Ishikawa (cell line): ENCODE measurements at regions not wholly inside any gene's neighbourhood (a gene's known extent, or its start where the extent isn't known, plus 50 kb on each side); places are given as distances from the start of the nearest gene placed in this dataset.

Experiments
- RAD21 ChIP-seq: IDR thresholded peaks from 2 replicates; pipeline ENCODE4 v1.6.1; 2012; ENCODE audit warnings: low read depth
- TAF1 ChIP-seq: IDR thresholded peaks from 2 replicates; pipeline ENCODE4 v1.6.1; 2012; ENCODE audit warnings: low read depth, mild to moderate bottlenecking

GRCh38 chr6:141309295-141309694 is 823.4 kb upstream of the GJE1 start:
- TF ChIP-seq TAF1 = no peak
- no peak for TF ChIP-seq RAD21
